ENCODE measurements at regions not wholly inside any gene's neighbourhood (a gene's known extent, or its start where the extent isn't known, plus 50 kb on each side); places are given as distances from the start of the nearest gene placed in this dataset.
A peak's percentile ranks its signal among the peaks of the same experiment; 100 is the strongest.

GRCh38 chr6:7034055-7034454 is 73.7 kb upstream of the RREB1 start:
- peaks cover 2% of the 10 kb centered on the region for H3K9me3 Mint-ChIP-seq

GRCh38 chr6:7035837-7036249 is 71.9 kb upstream of the RREB1 start:
- H3K4me1 Mint-ChIP-seq, result no peaks in the 10 kb centered on the region
- TF ChIP-seq CTCF (conservative IDR thresholded peaks at IDR 0.05), result no peak

More at GRCh38 chr6:7034055-7034454, 73.7 kb upstream of the RREB1 start:
- H3K27me3 Mint-ChIP-seq (ENCODE audit: low read depth), result peaks cover 2% of the 10 kb centered on the region
- TF ChIP-seq CTCF (conservative IDR thresholded peaks at IDR 0.05), result no peak
- no peak for DNase-seq (ENCODE audit: low read depth, low spot score)
- H3K4me1 Mint-ChIP-seq, result no peaks in the 10 kb centered on the region
- H3K4me3 Mint-ChIP-seq, result no peak overlapping the region
- no peak overlapping the region for H3K27ac Mint-ChIP-seq (ENCODE audit: unreplicated experiment)
- no peaks in the 10 kb centered on the region for H3K36me3 Mint-ChIP-seq (ENCODE audit: low read depth)

GRCh38 chr6:7041511-7042026 is 66.2 kb upstream of the RREB1 start:
- DNase-seq (ENCODE audit: low read depth, low spot score), result no peak
- TF ChIP-seq CTCF (conservative IDR thresholded peaks at IDR 0.05), result no peak
- Mint-ChIP-seq H3K27ac (ENCODE audit: unreplicated experiment) (no peak overlapping the region), H3K4me1 (peaks cover 23% of the 10 kb centered on the region), H3K4me3 (no peak overlapping the region), H3K27me3 (ENCODE audit: low read depth) (no peaks in the 10 kb centered on the region), H3K9me3 (no peaks in the 10 kb centered on the region), H3K36me3 (ENCODE audit: low read depth) (no peaks in the 10 kb centered on the region)

More at GRCh38 chr6:7035837-7036249, 71.9 kb upstream of the RREB1 start:
- Mint-ChIP-seq H3K27ac (ENCODE audit: unreplicated experiment) (no peak overlapping the region), H3K27me3 (ENCODE audit: low read depth) (no peaks in the 10 kb centered on the region), H3K9me3 (peaks cover 2% of the 10 kb centered on the region), H3K36me3 (ENCODE audit: low read depth) (no peaks in the 10 kb centered on the region), H3K4me3 (no peak overlapping the region)
- DNase-seq (ENCODE audit: low read depth, low spot score), result no peak

GRCh38 chr6:7042056-7042653 is 65.6 kb upstream of the RREB1 start:
- DNase-seq (ENCODE audit: low read depth, low spot score), result no peak
- Mint-ChIP-seq H3K27ac (ENCODE audit: unreplicated experiment) (peak overlapping the region; percentile 20), H3K4me1 (peaks cover 23% of the 10 kb centered on the region), H3K36me3 (ENCODE audit: low read depth) (no peaks in the 10 kb centered on the region), H3K4me3 (no peak overlapping the region), H3K9me3 (no peaks in the 10 kb centered on the region), H3K27me3 (ENCODE audit: low read depth) (no peaks in the 10 kb centered on the region)
- TF ChIP-seq CTCF (conservative IDR thresholded peaks at IDR 0.05), result no peak

GRCh38 chr6:7042654-7043545 is 64.9 kb upstream of the RREB1 start:
- Mint-ChIP-seq H3K4me3 (no peak overlapping the region), H3K27me3 (ENCODE audit: low read depth) (no peaks in the 10 kb centered on the region), H3K36me3 (ENCODE audit: low read depth) (no peaks in the 10 kb centered on the region), H3K9me3 (no peaks in the 10 kb centered on the region), H3K4me1 (peaks cover 23% of the 10 kb centered on the region), H3K27ac (ENCODE audit: unreplicated experiment) (no peak overlapping the region)
- no peak for DNase-seq (ENCODE audit: low read depth, low spot score)
- no peak for TF ChIP-seq CTCF (conservative IDR thresholded peaks at IDR 0.05)
